ENCODE measurements at regions not wholly inside any gene's neighbourhood (a gene's known extent, or its start where the extent isn't known, plus 50 kb on each side); places are given as distances from the start of the nearest gene placed in this dataset.

DNA sequence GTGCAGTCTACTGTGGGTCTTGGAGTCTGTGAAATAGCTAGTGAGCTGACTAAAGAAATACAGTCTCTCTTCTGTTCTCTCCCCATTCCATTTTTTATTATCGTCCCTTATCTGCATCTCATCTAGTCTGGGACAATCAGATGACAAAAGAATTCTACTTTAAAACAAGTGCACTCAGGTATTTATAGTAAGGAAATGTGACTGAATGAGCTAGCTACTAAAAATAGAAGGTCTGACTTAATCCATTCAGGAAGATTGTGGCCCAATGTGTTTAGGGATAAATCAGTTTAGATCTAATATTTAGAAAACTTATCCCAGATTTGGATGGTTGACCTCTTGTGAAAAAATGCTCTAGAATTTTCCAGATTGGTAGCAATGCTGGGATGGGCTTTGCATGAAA lies 126.8 kb upstream of the NRXN3 start:
- H3K14ac ChIP-seq (ENCODE audit: insufficient read depth, low read length) = no peak overlapping the region
- H3K9ac ChIP-seq (ENCODE audit: extremely low read depth, insufficient read length, low read length) = no peak overlapping the region
- H3K27ac Mint-ChIP-seq = no peak overlapping the region
- no peak overlapping the region for H2BK20ac ChIP-seq (ENCODE audit: low read depth, low read length, poor library complexity, severe bottlenecking)
- H3K4ac ChIP-seq (ENCODE audit: low read depth, low read length) = no peak overlapping the region
- no peaks in the 10 kb centered on the region for H3K4me1 ChIP-seq (ENCODE audit: insufficient read depth, low read length)
- no peak overlapping the region for H2AFZ ChIP-seq (ENCODE audit: low read length)
- no peaks in the 10 kb centered on the region for H3K79me1 ChIP-seq (ENCODE audit: insufficient read depth, low read depth, low read length, poor library complexity, severe bottlenecking)
- H2BK12ac ChIP-seq (ENCODE audit: insufficient read length, low read depth, low read length) = no peak overlapping the region
- H2BK5ac ChIP-seq (ENCODE audit: insufficient read length, low read length) = no peak overlapping the region
- H2BK15ac ChIP-seq (ENCODE audit: low read depth, low read length) = no peak overlapping the region
- H3K23me2 ChIP-seq (ENCODE audit: insufficient read length, low read depth, low read length, poor library complexity, severe bottlenecking) = no peaks in the 10 kb centered on the region
- no peak overlapping the region for H3K4me2 ChIP-seq (ENCODE audit: insufficient read depth, insufficient read length, low read length)
- no peak overlapping the region for H4K91ac ChIP-seq (ENCODE audit: insufficient read length, low read depth, low read length)
- DNase-seq = no peak
- H2BK120ac ChIP-seq (ENCODE audit: low read depth, low read length, poor library complexity, severe bottlenecking) = no peak overlapping the region
- no peaks in the 10 kb centered on the region for H4K20me1 ChIP-seq (ENCODE audit: control insufficient read depth, insufficient read depth, insufficient read length)
- H3K9me3 ChIP-seq (ENCODE audit: control insufficient read depth, low read depth, low read length) = no peaks in the 10 kb centered on the region
- peaks cover 0 to 6% of the 10 kb centered on the region in 2 experiments; a peak in 2 of 4 replicates for H3K4me1 Mint-ChIP-seq
- no peak overlapping the region for H3T11ph ChIP-seq (ENCODE audit: low read length)
- no CpG with 5 or more reads among the region's 1 CpG for WGBS (ENCODE audit: extremely low coverage, insufficient read length, low lambda C conversion rate)
- no peak overlapping the region for H3K4me3 Mint-ChIP-seq
- no peak overlapping the region for H2AK5ac ChIP-seq (ENCODE audit: insufficient read length, low read length)
- no peaks in the 10 kb centered on the region for H3K27me3 ChIP-seq (ENCODE audit: insufficient read depth, low read length)
- H3K56ac ChIP-seq (ENCODE audit: insufficient read length, low read depth, low read length) = no peak overlapping the region
- peaks cover 3 to 4% of the 10 kb centered on the region in 2 experiments; a peak in 4 of 5 replicates for H3K9me3 Mint-ChIP-seq
- H3K18ac ChIP-seq (ENCODE audit: insufficient read length, low read depth, low read length) = no peak overlapping the region
- TF ChIP-seq, protein P1, sequence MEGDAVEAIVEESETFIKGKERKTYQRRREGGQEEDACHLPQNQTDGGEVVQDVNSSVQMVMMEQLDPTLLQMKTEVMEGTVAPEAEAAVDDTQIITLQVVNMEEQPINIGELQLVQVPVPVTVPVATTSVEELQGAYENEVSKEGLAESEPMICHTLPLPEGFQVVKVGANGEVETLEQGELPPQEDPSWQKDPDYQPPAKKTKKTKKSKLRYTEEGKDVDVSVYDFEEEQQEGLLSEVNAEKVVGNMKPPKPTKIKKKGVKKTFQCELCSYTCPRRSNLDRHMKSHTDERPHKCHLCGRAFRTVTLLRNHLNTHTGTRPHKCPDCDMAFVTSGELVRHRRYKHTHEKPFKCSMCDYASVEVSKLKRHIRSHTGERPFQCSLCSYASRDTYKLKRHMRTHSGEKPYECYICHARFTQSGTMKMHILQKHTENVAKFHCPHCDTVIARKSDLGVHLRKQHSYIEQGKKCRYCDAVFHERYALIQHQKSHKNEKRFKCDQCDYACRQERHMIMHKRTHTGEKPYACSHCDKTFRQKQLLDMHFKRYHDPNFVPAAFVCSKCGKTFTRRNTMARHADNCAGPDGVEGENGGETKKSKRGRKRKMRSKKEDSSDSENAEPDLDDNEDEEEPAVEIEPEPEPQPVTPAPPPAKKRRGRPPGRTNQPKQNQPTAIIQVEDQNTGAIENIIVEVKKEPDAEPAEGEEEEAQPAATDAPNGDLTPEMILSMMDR (conservative IDR thresholded peaks at IDR 0.05) = no peak
- H4K8ac ChIP-seq (replicated peaks; ENCODE audit: insufficient read length, low read depth, low read length) = no peak overlapping the region
- H3K27ac ChIP-seq (ENCODE audit: insufficient read length, low read depth, low read length) = no peak overlapping the region
- H4K5ac ChIP-seq (ENCODE audit: insufficient read length, low read depth, low read length) = no peak overlapping the region
- H3K27me3 Mint-ChIP-seq (ENCODE audit: low read depth) = no peaks in the 10 kb centered on the region; the same call in 1 of the 2 replicates
- no peaks in the 10 kb centered on the region for H3K79me2 ChIP-seq (ENCODE audit: insufficient read depth, low read length)
- H3K36me3 Mint-ChIP-seq (ENCODE audit: insufficient read depth in 1 of 3, low read depth in 3 of 3) = peaks cover 0 to 4% (median 0%) of the 10 kb centered on the region in 3 experiments; a peak in 1 of 7 replicates
- no peak overlapping the region for H3K23ac ChIP-seq (ENCODE audit: insufficient read length, low read depth, low read length)
